Neural cell (in vitro differentiated cells): ENCODE measurements at regions not wholly inside any gene's neighbourhood (a gene's known extent, or its start where the extent isn't known, plus 50 kb on each side); places are given as distances from the start of the nearest gene placed in this dataset.

ENCODE experiments used
- H2AFZ ChIP-seq: fragments of 200-600, 300-800 bp; sonication (generic), shearing (Covaris generic); 2 replicates; pipeline ENCODE4 v1.6.0; 2014; ENCODE audit warnings: low read depth, mild to moderate bottlenecking, antibody characterized with exemption, low read length, moderate library complexity
- H3F3A ChIP-seq: fragments of 200-600 bp; shearing (Covaris generic); 2 replicates; pipeline ENCODE4 v1.6.1; 2016; ENCODE audit warnings: mild to moderate bottlenecking, moderate library complexity, mixed read lengths, antibody characterized with exemption, low read length; ENCODE audit not compliant: insufficient read depth, poor library complexity, severe bottlenecking
- H3K27ac ChIP-seq: fragments of 200-600, 300-800 bp; sonication (generic), shearing (Covaris generic); 2 replicates; pipeline ENCODE4 v1.5.1; 2014; ENCODE audit warnings: mild to moderate bottlenecking, low read length, moderate library complexity
- H3K27me3 ChIP-seq: fragments of 300-800, 200-600 bp; sonication (generic), shearing (Covaris generic); 2 replicates; pipeline ENCODE4 v1.6.0; 2014; ENCODE audit warnings: mild to moderate bottlenecking, low read depth, low read length, moderate library complexity; ENCODE audit not compliant: insufficient read depth
- H3K36me3 ChIP-seq: fragments of 300-800, 200-600 bp; sonication (generic), shearing (Covaris generic); 2 replicates; pipeline ENCODE4 v1.5.1; 2014; ENCODE audit warnings: mild to moderate bottlenecking, antibody characterized with exemption, low read length, moderate library complexity; ENCODE audit not compliant: insufficient read depth
- H3K4me2 ChIP-seq: fragments of 300-800, 200-600 bp; sonication (generic), shearing (Covaris generic); 2 replicates; pipeline ENCODE4 v1.6.0; 2014; ENCODE audit warnings: mild to moderate bottlenecking, low read length
- H3K4me3 ChIP-seq: fragments of 300-800, 200-600 bp; sonication (generic), shearing (Covaris generic); 2 replicates; pipeline ENCODE4 v1.5.1; 2014; ENCODE audit warnings: mild to moderate bottlenecking, low read length, moderate library complexity
- H3K79me2 ChIP-seq: fragments of 200-600 bp; shearing (Covaris generic); replicated peaks from 2 replicates; pipeline ENCODE4 v1.6.0; 2014; ENCODE audit warnings: mild to moderate bottlenecking, low read length, moderate library complexity; ENCODE audit not compliant: insufficient read depth
- H3K9ac ChIP-seq: fragments of 300-800, 200-600 bp; sonication (generic), shearing (Covaris generic); 2 replicates; pipeline ENCODE4 v1.6.1; 2016; ENCODE audit warnings: mild to moderate bottlenecking, low read length, mixed read lengths
- H3K9me2 ChIP-seq: fragments of 200-600 bp; shearing (Covaris generic); 2 replicates; pipeline ENCODE4 v1.6.1; 2016; ENCODE audit warnings: mild to moderate bottlenecking, low read length, mixed read lengths; ENCODE audit not compliant: insufficient read depth
- H3K9me3 ChIP-seq: fragments of 200-600, 300-800 bp; sonication (generic), shearing (Covaris generic); 2 replicates; pipeline ENCODE4 v1.6.1; 2016; ENCODE audit warnings: mild to moderate bottlenecking, mixed run types, low read length, moderate library complexity, mixed read lengths
- H4K20me1 ChIP-seq: fragments of 200-600 bp; shearing (Covaris generic); 2 replicates; pipeline ENCODE4 v1.6.1; 2016; ENCODE audit warnings: mild to moderate bottlenecking, mixed run types; ENCODE audit not compliant: insufficient read depth
- EP300 ChIP-seq: fragments of 450-650 bp; conservative IDR thresholded peaks from 2 replicates; pipeline ENCODE4 v1.6.1; 2014; ENCODE audit warnings: antibody characterized with exemption, mild to moderate bottlenecking, moderate library complexity; ENCODE audit not compliant: poor library complexity, severe bottlenecking
- EZH2 ChIP-seq: fragments of 200-600, 300-800 bp; shearing (Covaris generic), sonication (generic); IDR thresholded peaks from 2 replicates; pipeline ENCODE4 v1.6.1; 2014; ENCODE audit warnings: antibody characterized with exemption, low read length, borderline replicate concordance, mild to moderate bottlenecking; ENCODE audit not compliant: insufficient read depth, poor library complexity, severe bottlenecking
- MXI1 ChIP-seq: fragments of 450-650 bp; conservative IDR thresholded peaks from 2 replicates; pipeline ENCODE4 v1.6.1; 2014; ENCODE audit warnings: antibody characterized with exemption, mild to moderate bottlenecking; ENCODE audit not compliant: poor library complexity, severe bottlenecking
- POLR2AphosphoS5 ChIP-seq: IDR thresholded peaks from 2 replicates; pipeline ENCODE4 v1.6.1; 2012
- RAD21 ChIP-seq: fragments of 450-650 bp; conservative IDR thresholded peaks from 2 replicates; pipeline ENCODE4 v1.6.1; 2014; ENCODE audit warnings: antibody characterized with exemption, mild to moderate bottlenecking, moderate library complexity
- SMC3 ChIP-seq: fragments of 450-650 bp; conservative IDR thresholded peaks from 2 replicates; pipeline ENCODE4 v1.6.1; 2014; ENCODE audit warnings: antibody characterized with exemption, mild to moderate bottlenecking, moderate library complexity; ENCODE audit not compliant: poor library complexity
- TAF1 ChIP-seq: IDR thresholded peaks from 2 replicates; pipeline ENCODE4 v1.6.1; 2012; ENCODE audit warnings: low read depth
- TF ChIP-seq, protein P1 (sequence below): IDR thresholded peaks from 2 replicates; pipeline ENCODE4 v1.6.1; 2012; ENCODE audit warnings: borderline replicate concordance
- TF ChIP-seq, protein P2 (sequence below): fragments of 450-650 bp; IDR thresholded peaks from 2 replicates; pipeline ENCODE4 v1.5.1; 2014; ENCODE audit warnings: antibody characterized with exemption, mild to moderate bottlenecking, moderate library complexity; ENCODE audit not compliant: poor library complexity, severe bottlenecking

DNA sequence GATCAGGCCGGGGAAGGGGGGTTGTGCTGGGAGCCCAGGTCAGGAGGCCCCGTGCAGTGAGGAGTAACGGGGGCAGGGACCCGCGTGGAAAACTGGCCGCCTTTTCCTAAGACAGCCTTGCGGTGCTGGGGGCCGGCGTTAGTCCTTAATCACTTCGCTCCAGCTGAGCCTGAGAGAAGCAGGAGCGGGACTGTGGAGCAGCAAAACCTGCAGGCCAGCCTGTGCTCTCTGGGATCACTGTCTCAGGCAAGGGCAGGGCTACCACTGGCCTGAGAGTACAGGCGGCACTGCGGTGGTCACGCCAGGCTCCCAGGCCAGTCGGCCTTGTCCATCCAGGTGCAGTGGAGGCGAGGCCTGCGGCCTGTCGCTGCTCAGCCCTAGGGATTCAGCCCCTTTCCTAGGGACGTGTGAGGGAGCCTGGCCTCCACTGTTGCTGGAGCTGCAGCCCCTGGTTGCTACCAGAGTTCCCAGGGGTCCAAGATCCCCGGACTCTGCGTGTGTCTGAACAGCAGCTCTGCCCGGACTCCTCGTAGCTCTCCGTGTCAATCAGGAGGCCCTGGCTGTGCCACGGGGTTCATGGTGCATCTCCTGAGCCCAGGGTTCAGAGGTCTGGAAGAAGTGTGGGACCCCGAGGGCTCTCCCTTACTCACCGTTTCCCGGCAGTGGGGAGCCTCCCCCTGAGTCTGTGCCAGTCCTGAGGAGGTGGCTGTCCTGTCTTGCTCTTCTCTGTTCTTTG is 2141.7 kb upstream of the TENM3 start:
- no peaks in the 10 kb centered on the region for H3K79me2 ChIP-seq
- no peak overlapping the region for H3K9ac ChIP-seq
- no peaks in the 10 kb centered on the region for H3K27me3 ChIP-seq
- H4K20me1 ChIP-seq = no peaks in the 10 kb centered on the region
- no peak for TF ChIP-seq MXI1
- no peak for TF ChIP-seq TAF1
- no peak for TF ChIP-seq EZH2
- TF ChIP-seq POLR2AphosphoS5 = no peak
- TF ChIP-seq, protein P1, sequence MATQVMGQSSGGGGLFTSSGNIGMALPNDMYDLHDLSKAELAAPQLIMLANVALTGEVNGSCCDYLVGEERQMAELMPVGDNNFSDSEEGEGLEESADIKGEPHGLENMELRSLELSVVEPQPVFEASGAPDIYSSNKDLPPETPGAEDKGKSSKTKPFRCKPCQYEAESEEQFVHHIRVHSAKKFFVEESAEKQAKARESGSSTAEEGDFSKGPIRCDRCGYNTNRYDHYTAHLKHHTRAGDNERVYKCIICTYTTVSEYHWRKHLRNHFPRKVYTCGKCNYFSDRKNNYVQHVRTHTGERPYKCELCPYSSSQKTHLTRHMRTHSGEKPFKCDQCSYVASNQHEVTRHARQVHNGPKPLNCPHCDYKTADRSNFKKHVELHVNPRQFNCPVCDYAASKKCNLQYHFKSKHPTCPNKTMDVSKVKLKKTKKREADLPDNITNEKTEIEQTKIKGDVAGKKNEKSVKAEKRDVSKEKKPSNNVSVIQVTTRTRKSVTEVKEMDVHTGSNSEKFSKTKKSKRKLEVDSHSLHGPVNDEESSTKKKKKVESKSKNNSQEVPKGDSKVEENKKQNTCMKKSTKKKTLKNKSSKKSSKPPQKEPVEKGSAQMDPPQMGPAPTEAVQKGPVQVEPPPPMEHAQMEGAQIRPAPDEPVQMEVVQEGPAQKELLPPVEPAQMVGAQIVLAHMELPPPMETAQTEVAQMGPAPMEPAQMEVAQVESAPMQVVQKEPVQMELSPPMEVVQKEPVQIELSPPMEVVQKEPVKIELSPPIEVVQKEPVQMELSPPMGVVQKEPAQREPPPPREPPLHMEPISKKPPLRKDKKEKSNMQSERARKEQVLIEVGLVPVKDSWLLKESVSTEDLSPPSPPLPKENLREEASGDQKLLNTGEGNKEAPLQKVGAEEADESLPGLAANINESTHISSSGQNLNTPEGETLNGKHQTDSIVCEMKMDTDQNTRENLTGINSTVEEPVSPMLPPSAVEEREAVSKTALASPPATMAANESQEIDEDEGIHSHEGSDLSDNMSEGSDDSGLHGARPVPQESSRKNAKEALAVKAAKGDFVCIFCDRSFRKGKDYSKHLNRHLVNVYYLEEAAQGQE = no peak
- no peak for TF ChIP-seq EP300
- TF ChIP-seq SMC3 = no peak
- TF ChIP-seq RAD21 = no peak
- TF ChIP-seq, protein P2, sequence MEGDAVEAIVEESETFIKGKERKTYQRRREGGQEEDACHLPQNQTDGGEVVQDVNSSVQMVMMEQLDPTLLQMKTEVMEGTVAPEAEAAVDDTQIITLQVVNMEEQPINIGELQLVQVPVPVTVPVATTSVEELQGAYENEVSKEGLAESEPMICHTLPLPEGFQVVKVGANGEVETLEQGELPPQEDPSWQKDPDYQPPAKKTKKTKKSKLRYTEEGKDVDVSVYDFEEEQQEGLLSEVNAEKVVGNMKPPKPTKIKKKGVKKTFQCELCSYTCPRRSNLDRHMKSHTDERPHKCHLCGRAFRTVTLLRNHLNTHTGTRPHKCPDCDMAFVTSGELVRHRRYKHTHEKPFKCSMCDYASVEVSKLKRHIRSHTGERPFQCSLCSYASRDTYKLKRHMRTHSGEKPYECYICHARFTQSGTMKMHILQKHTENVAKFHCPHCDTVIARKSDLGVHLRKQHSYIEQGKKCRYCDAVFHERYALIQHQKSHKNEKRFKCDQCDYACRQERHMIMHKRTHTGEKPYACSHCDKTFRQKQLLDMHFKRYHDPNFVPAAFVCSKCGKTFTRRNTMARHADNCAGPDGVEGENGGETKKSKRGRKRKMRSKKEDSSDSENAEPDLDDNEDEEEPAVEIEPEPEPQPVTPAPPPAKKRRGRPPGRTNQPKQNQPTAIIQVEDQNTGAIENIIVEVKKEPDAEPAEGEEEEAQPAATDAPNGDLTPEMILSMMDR = no peak
- H3F3A ChIP-seq = no peaks in the 10 kb centered on the region
- H3K27ac ChIP-seq = no peak overlapping the region
- H3K4me2 ChIP-seq = no peak overlapping the region
- H2AFZ ChIP-seq = no peak overlapping the region
- no peak overlapping the region for H3K4me3 ChIP-seq
- H3K9me2 ChIP-seq = no peaks in the 10 kb centered on the region
- no peaks in the 10 kb centered on the region for H3K9me3 ChIP-seq
- no peaks in the 10 kb centered on the region for H3K36me3 ChIP-seq

DNA sequence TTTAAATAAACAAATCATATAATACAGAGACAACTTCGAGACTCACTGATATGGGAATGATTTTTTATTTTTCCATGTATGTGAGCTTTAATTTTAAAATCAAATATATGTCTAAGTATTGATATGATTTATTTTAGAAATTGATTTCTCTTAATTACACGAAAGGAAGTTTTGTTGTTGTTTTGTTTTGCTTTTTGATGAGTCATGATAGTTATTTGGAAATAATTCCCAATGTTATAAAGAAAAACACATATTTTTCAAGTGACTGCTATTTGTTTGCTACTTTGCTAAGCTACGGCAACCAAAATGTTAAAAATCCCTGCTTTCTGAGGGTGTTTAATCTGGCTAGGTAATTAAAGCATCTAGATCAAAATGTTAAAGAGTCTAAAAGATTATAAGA is 2139.4 kb upstream of the TENM3 start:
- Histone ChIP-seq H3K4me3 (no peak overlapping the region), H2AFZ (no peak overlapping the region), H3K27me3 (no peaks in the 10 kb centered on the region), H3F3A (no peaks in the 10 kb centered on the region), H3K27ac (no peak overlapping the region), H3K9me2 (no peaks in the 10 kb centered on the region), H3K9me3 (no peaks in the 10 kb centered on the region), H3K9ac (no peak overlapping the region), H3K36me3 (no peaks in the 10 kb centered on the region), H3K4me2 (no peak overlapping the region), H3K79me2 (no peaks in the 10 kb centered on the region), H4K20me1 (no peaks in the 10 kb centered on the region)
- TF ChIP-seq SMC3 = no peak
- TF ChIP-seq, protein P1 = no peak
- TF ChIP-seq EP300 = no peak
- no peak for TF ChIP-seq MXI1
- TF ChIP-seq, protein P2 = no peak
- no peak for TF ChIP-seq EZH2
- TF ChIP-seq RAD21 = no peak
- no peak for TF ChIP-seq TAF1
- no peak for TF ChIP-seq POLR2AphosphoS5
